CD4-positive, alpha-beta T cell (primary cell): ENCODE measurements at regions not wholly inside any gene's neighbourhood (a gene's known extent, or its start where the extent isn't known, plus 50 kb on each side); places are given as distances from the start of the nearest gene placed in this dataset.

Experiments
- ATAC-seq: fragments of 200-7000 bp; cut with Tn5 transposase; one replicate; pipeline ENCODE4 v1.10.0; 2022; ENCODE audit warnings: mild to moderate bottlenecking; ENCODE audit not compliant: poor library complexity
- CTCF ChIA-PET: fragments of 350-600 bp; sonication (Branson Sonifier 250); formaldehyde crosslinking; loops from one replicate; lab custom pipeline; 2021; ENCODE audit warnings: antibody characterized with exemption, inconsistent platforms; lab: Charles Lee
- POLR2A ChIA-PET: fragments of 350-600 bp; sonication (Branson Sonifier 250); formaldehyde crosslinking; loops from one replicate; lab custom pipeline; 2021; ENCODE audit warnings: antibody characterized with exemption, inconsistent platforms; lab: Charles Lee
- DNase-seq, 14 experiments: peaks; one replicate each; pipeline ENCODE4 v3.0.0-alpha.2; 2013 to 2020; ENCODE audit warnings: mixed read lengths in 2 of 14
- H3K27ac ChIP-seq, 2 donors: one replicate each; pipeline versions ENCODE4 v1.5.1 to v1.7.0; 2013; ENCODE audit warnings: low read length in 2 of 2, low read depth in 1 of 2, mild to moderate bottlenecking in 1 of 2
- H3K27me3 ChIP-seq, 2 experiments: 1 replicate in 1 of 2; 2 replicates in 1 of 2; pipeline versions ENCODE4 v1.6.1 to v1.7.0; 2013; ENCODE audit warnings: low read length in 2 of 2, control low read depth in 1 of 2, mild to moderate bottlenecking in 1 of 2, moderate library complexity in 1 of 2; ENCODE audit not compliant: insufficient read depth in 2 of 2, control insufficient read depth in 1 of 2
- H3K36me3 ChIP-seq: one replicate; pipeline ENCODE4 v1.6.1; 2013; ENCODE audit warnings: low read length, control low read depth; ENCODE audit not compliant: insufficient read depth
- H3K4me1 ChIP-seq: one replicate; pipeline ENCODE4 v1.6.1; 2013; ENCODE audit warnings: low read length, control low read depth; ENCODE audit not compliant: insufficient read depth
- H3K4me3 ChIP-seq: one replicate; pipeline ENCODE4 v1.5.1; 2013; ENCODE audit warnings: mild to moderate bottlenecking, low read length, moderate library complexity
- H3K9me3 ChIP-seq, 2 experiments: 1 replicate in 1 of 2; 2 replicates in 1 of 2; pipeline versions ENCODE4 v1.6.1 to v1.7.0; 2013; ENCODE audit warnings: low read length in 2 of 2, mild to moderate bottlenecking in 2 of 2, control low read depth in 1 of 2, moderate library complexity in 1 of 2; ENCODE audit not compliant: control insufficient read depth in 1 of 2, insufficient read depth in 1 of 2
- H3K27ac Mint-ChIP-seq: one replicate; pipeline ENCODE4 v1.8.0; 2020; ENCODE audit warnings: mixed read lengths
- H3K27me3 Mint-ChIP-seq: one replicate; pipeline ENCODE4 v1.8.0; 2021; ENCODE audit warnings: mixed read lengths
- H3K36me3 Mint-ChIP-seq: one replicate; pipeline ENCODE4 v1.8.0; 2021; ENCODE audit warnings: low read depth, mixed read lengths
- H3K4me1 Mint-ChIP-seq: one replicate; pipeline ENCODE4 v1.8.0; 2021; ENCODE audit warnings: low read depth, mixed read lengths
- H3K4me3 Mint-ChIP-seq: one replicate; pipeline ENCODE4 v1.8.0; 2020; ENCODE audit warnings: mild to moderate bottlenecking, mixed read lengths
- H3K9me3 Mint-ChIP-seq: one replicate; pipeline ENCODE4 v1.8.0; 2020; ENCODE audit warnings: mixed read lengths
- CTCF ChIP-seq: fragments of 200-600 bp; IDR thresholded peaks from one replicate; pipeline ENCODE4 v1.8.0; 2022; ENCODE audit warnings: antibody characterized with exemption, mild to moderate bottlenecking
- intact Hi-C, 2 experiments: fragments of 100-400 bp; cut with DNase I in 1 of 2; cut with micrococcal nuclease in 1 of 2; formaldehyde crosslinking; loops; one replicate each; pipeline versions ENCODE4 v1.15.1 to v1.9.0; 2023 to 2025; cut with DNase I, micrococcal nuclease

- no peaks in the 10 kb centered on the region for H3K27me3 Mint-ChIP-seq
- Histone ChIP-seq H3K27me3 (no peaks in the 10 kb centered on the region), H3K9me3 (peaks cover 0 to 4% of the 10 kb centered on the region in 2 experiments), H3K4me1 (no peaks in the 10 kb centered on the region), H3K27ac (no peak overlapping the region), H3K4me3 (no peak overlapping the region), H3K36me3 (no peaks in the 10 kb centered on the region)
- peaks cover 3% of the 10 kb centered on the region for H3K9me3 Mint-ChIP-seq
- ATAC-seq (no peak), DNase-seq (no peak)
- H3K27ac Mint-ChIP-seq, result no peak overlapping the region
- no peak for TF ChIP-seq CTCF
- no peak overlapping the region for H3K4me3 Mint-ChIP-seq
- intact Hi-C loops, result no loop called here
- ChIA-PET POLR2A (no interaction called here), CTCF (no interaction called here)
- H3K4me1 Mint-ChIP-seq, result no peaks in the 10 kb centered on the region
- H3K36me3 Mint-ChIP-seq, result no peaks in the 10 kb centered on the region
These were observed 75.1 kb upstream of the CADM1 start for GRCh38 chr11:115579181-115579825.

- DNase-seq (no peak), ATAC-seq (no peak)
- Mint-ChIP-seq H3K4me1 (no peaks in the 10 kb centered on the region), H3K36me3 (no peaks in the 10 kb centered on the region), H3K27ac (no peak overlapping the region), H3K4me3 (no peak overlapping the region), H3K9me3 (peaks cover 3% of the 10 kb centered on the region), H3K27me3 (no peaks in the 10 kb centered on the region)
- TF ChIP-seq CTCF, result no peak
- no peak overlapping the region for H3K4me3 ChIP-seq
- H3K9me3 ChIP-seq, result peaks cover 0 to 4% of the 10 kb centered on the region in 2 experiments
- H3K36me3 ChIP-seq, result no peaks in the 10 kb centered on the region
- no peaks in the 10 kb centered on the region for H3K27me3 ChIP-seq
- H3K27ac ChIP-seq, result no peak overlapping the region
- ChIA-PET CTCF (no interaction called here), POLR2A (no interaction called here)
- no peaks in the 10 kb centered on the region for H3K4me1 ChIP-seq
- intact Hi-C loops, result no loop called here
These were observed 74.1 kb upstream of the CADM1 start for GRCh38 chr11:115578275-115578674.

GRCh38 chr11:115577701-115578100 is 73.5 kb upstream of the CADM1 start:
- Histone ChIP-seq H3K9me3 (peaks cover 0 to 4% of the 10 kb centered on the region in 2 experiments), H3K27me3 (no peaks in the 10 kb centered on the region), H3K27ac (no peak overlapping the region), H3K4me3 (no peak overlapping the region), H3K36me3 (no peaks in the 10 kb centered on the region), H3K4me1 (no peaks in the 10 kb centered on the region)
- ATAC-seq, result no peak
- intact Hi-C loops, result no loop called here
- Mint-ChIP-seq H3K27ac (no peak overlapping the region), H3K9me3 (peaks cover 3% of the 10 kb centered on the region), H3K4me1 (no peaks in the 10 kb centered on the region), H3K27me3 (no peaks in the 10 kb centered on the region), H3K4me3 (no peak overlapping the region), H3K36me3 (no peaks in the 10 kb centered on the region)
- TF ChIP-seq CTCF, result no peak
- CTCF ChIA-PET, result no interaction called here
- POLR2A ChIA-PET, result no interaction called here
- no peak for DNase-seq
